ENCODE measurements at regions not wholly inside any gene's neighbourhood (a gene's known extent, or its start where the extent isn't known, plus 50 kb on each side); places are given as distances from the start of the nearest gene placed in this dataset.
"Not testable (repeated sequence)": the region's sequence is repeated elsewhere in the genome, so short reads cannot be mapped to it uniquely, and the experiment has no call there.

DNA sequence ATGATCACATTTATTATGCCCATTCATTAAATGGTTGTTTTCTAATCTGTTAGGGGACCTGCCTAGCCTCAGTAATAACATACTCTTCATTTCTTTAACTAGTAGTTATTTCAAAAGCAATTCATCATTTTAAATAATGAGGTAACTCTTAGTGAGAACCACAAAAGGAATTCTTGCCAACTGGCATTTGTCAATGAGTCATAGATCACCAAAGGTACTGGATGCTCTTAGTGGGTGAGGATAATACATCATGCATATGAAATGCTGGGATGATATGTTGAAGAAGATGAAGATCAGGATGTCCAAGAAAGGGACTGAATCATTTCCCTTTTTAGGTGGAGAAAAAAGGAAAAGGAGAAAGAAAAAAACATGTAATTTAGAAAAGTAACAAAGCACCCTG is 826.2 kb upstream of the DDX18 start:
- H3K4me1 ChIP-seq, result no peaks in the 10 kb centered on the region
- intact Hi-C loops (cut with DNase I; ENCODE audit: low total_unique reads), result no loop called here
- DNase-seq (ENCODE audit: low spot score in 2 of 2), result no peak
- H3K4me3 ChIP-seq, result no peak overlapping the region
- no peaks in the 10 kb centered on the region for H3K27me3 ChIP-seq
- H3K36me3 ChIP-seq, result no peaks in the 10 kb centered on the region
- TF ChIP-seq, protein P1, sequence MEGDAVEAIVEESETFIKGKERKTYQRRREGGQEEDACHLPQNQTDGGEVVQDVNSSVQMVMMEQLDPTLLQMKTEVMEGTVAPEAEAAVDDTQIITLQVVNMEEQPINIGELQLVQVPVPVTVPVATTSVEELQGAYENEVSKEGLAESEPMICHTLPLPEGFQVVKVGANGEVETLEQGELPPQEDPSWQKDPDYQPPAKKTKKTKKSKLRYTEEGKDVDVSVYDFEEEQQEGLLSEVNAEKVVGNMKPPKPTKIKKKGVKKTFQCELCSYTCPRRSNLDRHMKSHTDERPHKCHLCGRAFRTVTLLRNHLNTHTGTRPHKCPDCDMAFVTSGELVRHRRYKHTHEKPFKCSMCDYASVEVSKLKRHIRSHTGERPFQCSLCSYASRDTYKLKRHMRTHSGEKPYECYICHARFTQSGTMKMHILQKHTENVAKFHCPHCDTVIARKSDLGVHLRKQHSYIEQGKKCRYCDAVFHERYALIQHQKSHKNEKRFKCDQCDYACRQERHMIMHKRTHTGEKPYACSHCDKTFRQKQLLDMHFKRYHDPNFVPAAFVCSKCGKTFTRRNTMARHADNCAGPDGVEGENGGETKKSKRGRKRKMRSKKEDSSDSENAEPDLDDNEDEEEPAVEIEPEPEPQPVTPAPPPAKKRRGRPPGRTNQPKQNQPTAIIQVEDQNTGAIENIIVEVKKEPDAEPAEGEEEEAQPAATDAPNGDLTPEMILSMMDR (IDR thresholded peaks at IDR 0.05), result no peak
- TF ChIP-seq POLR2AphosphoS5 (IDR thresholded peaks at IDR 0.05), result no peak
- TF ChIP-seq POLR2A (IDR thresholded peaks at IDR 0.05), result no peak
- no peak overlapping the region for H3K27ac ChIP-seq
- H3K9me3 ChIP-seq, result peaks cover 0 to 3% of the 10 kb centered on the region in 2 donors

DNA sequence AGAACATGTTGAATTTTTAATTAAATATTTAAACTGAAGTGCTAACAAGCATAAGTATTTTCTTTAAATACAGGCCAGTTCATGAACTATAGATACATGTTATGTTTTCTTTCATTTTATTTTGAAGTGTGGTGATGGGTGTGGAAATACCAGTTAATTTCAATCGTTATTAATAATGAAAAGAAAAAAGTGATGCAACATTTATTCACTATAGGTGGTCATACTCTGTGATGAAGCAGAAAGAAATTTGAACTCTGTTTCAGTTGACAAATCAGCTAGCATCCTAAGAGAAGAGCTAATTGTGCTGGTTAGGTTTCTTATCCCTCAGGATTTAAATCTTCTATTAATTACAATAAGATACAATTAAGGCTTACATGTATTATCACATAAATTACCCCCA is 795.1 kb upstream of the DDX18 start:
- no peak for DNase-seq (ENCODE audit: low spot score in 2 of 2)
- Histone ChIP-seq H3K4me1 (no peaks in the 10 kb centered on the region), H3K9me3 (no peaks in the 10 kb centered on the region), H3K27ac (no peak overlapping the region), H3K4me3 (no peak overlapping the region), H3K27me3 (no peaks in the 10 kb centered on the region), H3K36me3 (no peaks in the 10 kb centered on the region)
- intact Hi-C loops (cut with DNase I; ENCODE audit: low total_unique reads), result no loop called here
- TF ChIP-seq POLR2A (IDR thresholded peaks at IDR 0.05) (no peak), POLR2AphosphoS5 (IDR thresholded peaks at IDR 0.05) (no peak)
- TF ChIP-seq, protein P1 (IDR thresholded peaks at IDR 0.05), result no peak

DNA sequence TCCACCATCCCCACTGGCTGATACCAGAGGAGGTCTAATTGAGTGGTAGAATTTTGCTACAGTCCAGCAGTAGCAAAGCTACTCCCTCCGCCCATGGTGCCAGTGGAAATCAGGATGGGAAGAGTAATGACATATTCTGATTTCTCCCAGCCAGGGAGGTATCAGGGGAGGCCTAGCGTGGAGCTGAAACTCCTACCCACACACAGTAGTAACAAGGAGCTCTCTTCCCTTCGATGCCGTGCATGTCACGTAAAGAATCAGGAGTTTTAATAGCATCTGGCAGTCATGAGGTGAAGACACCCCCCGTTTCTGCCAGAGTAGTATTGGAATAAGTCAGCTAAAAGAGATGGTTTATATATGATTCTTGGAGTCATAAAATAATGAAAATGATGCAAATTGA is 786.8 kb upstream of the DDX18 start:
- Histone ChIP-seq H3K4me1 (no peaks in the 10 kb centered on the region), H3K9me3 (peaks cover 0 to 7% of the 10 kb centered on the region in 2 donors), H3K36me3 (no peaks in the 10 kb centered on the region), H3K27me3 (no peaks in the 10 kb centered on the region), H3K27ac (no peak overlapping the region), H3K4me3 (no peak overlapping the region)
- TF ChIP-seq, protein P1 (IDR thresholded peaks at IDR 0.05), result no peak
- TF ChIP-seq POLR2AphosphoS5 (IDR thresholded peaks at IDR 0.05) (no peak), POLR2A (IDR thresholded peaks at IDR 0.05) (no peak)
- DNase-seq (ENCODE audit: low spot score in 2 of 2), result no peak
- intact Hi-C loops (cut with DNase I; ENCODE audit: low total_unique reads), result no loop called here

DNA sequence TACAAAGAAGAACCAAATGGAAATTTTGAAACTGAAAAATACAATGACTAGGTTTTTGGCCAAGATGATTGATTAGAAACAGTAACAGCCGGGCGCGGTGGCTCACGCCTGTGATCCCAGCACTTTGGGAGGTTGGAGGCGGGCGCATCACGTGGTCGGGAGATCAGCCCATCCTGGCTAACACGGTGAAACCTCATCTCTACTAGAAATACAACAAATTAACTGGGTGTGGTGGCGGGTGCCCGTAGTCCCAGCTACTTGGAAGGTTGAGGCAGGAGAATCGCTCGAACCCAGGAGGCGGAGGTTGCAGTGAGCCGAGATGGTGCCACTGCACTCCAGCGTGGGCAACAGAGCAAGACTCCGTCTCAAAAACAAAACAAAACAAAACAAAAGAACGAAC is 785.8 kb upstream of the DDX18 start:
- DNase-seq (ENCODE audit: low spot score in 2 of 2), result not testable (repeated sequence)

DNA sequence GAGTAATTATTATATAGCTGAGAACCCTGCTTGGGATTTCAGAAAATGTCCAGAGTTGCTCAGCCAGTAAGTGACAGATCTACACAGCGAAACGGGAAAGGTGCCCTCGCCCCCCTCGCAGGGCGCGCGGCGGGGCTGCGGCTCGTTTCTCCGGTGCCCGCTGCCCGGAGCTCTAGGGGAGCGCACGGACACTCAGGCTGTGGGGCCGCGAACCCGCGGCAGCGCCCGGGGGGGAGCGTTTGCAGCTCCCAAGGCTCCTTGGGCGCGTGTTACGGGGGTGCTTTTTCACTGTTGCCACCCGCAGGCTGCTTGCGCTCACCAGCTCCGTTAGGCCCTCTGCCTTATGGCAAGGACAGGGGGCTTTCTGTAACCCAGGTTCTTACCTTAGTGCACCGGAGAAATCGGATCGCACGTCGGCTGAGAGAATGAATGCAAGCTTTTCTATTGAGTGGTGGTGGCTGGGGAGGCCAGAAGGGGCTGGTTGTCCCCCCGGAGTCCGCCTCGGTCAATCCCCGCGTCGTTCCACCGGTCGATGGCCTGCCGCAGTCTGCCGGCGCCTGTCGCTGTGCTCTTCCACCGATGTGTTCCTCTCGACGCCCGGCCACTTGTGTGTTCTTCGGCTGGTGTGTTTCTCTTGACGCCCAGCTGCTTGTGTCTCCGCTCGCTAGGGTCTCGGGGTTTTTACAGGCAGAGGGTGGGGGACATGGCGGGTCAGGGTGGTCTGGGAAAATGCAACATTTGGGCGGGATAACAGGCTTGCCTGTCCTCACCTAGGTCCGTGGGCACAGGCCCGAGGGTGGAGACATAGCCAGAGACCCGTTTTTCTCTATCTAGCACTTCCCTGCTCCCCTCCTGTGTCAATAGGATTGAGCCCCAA is 758.8 kb upstream of the DDX18 start:
- H3K9me3 ChIP-seq, result peaks cover 6 to 9% of the 10 kb centered on the region in 2 donors
- no peaks in the 10 kb centered on the region for H3K4me1 ChIP-seq
- TF ChIP-seq, protein P1 (IDR thresholded peaks at IDR 0.05), result no peak
- no peak for TF ChIP-seq POLR2A (IDR thresholded peaks at IDR 0.05)
- no peak for TF ChIP-seq POLR2AphosphoS5 (IDR thresholded peaks at IDR 0.05)
- H3K36me3 ChIP-seq, result no peaks in the 10 kb centered on the region
- H3K27ac ChIP-seq, result no peak overlapping the region
- intact Hi-C loops (cut with DNase I; ENCODE audit: low total_unique reads), result no loop called here
- H3K4me3 ChIP-seq, result no peak overlapping the region
- no peak for DNase-seq (ENCODE audit: low spot score in 2 of 2)
- H3K27me3 ChIP-seq, result no peaks in the 10 kb centered on the region

More for the DNA sequence above, 785.8 kb upstream of the DDX18 start:
- H3K4me1 ChIP-seq; intact Hi-C loops (cut with DNase I; ENCODE audit: low total_unique reads); H3K27ac ChIP-seq; H3K9me3 ChIP-seq; H3K36me3 ChIP-seq; H3K27me3 ChIP-seq; H3K4me3 ChIP-seq: not testable (repeated sequence)
